Lower lobe of right lung (tissue), 2 donors: ENCODE measurements at regions not wholly inside any gene's neighbourhood (a gene's known extent, or its start where the extent isn't known, plus 50 kb on each side); places are given as distances from the start of the nearest gene placed in this dataset.
A peak's percentile ranks its signal among the peaks of the same experiment; 100 is the strongest.

ENCODE experiments used
- ATAC-seq, 2 donors: fragments of 200-7000 bp; cut with Tn5 transposase; one replicate each; pipeline ENCODE4 v1.9.1; 2020 to 2022; ENCODE audit warnings: mild to moderate bottlenecking in 2 of 2, moderate library complexity in 2 of 2
- DNase-seq: peaks from one replicate; pipeline ENCODE4 v3.0.0-alpha.2; 2020
- H3K27ac ChIP-seq: fragments of 200-600 bp; one replicate; pipeline ENCODE4 v1.8.0; 2022
- H3K27me3 ChIP-seq: fragments of 200-600 bp; one replicate; pipeline ENCODE4 v1.8.0; 2022; ENCODE audit warnings: low read depth
- H3K36me3 ChIP-seq: fragments of 200-600 bp; one replicate; pipeline ENCODE4 v1.8.0; 2022; ENCODE audit warnings: mild to moderate bottlenecking
- H3K4me1 ChIP-seq: fragments of 200-600 bp; one replicate; pipeline ENCODE4 v1.8.0; 2022
- H3K4me3 ChIP-seq: fragments of 200-600 bp; one replicate; pipeline ENCODE4 v1.8.0; 2022; ENCODE audit warnings: mild to moderate bottlenecking
- H3K9me3 ChIP-seq: fragments of 200-600 bp; one replicate; pipeline ENCODE4 v1.8.0; 2022
- CTCF ChIP-seq: fragments of 200-600 bp; IDR thresholded peaks from one replicate; pipeline ENCODE4 v1.8.0; 2022; ENCODE audit warnings: antibody characterized with exemption, mild to moderate bottlenecking
- intact Hi-C: fragments of 100-400 bp; cut with DNase I; formaldehyde crosslinking; loops from one replicate; pipeline ENCODE4 v1.11.0; 2022
- donor health status: DM: no; HTN: yes; CAD: no; lungs with severe emphysema.

- peaks cover 4% of the 10 kb centered on the region for H3K4me1 ChIP-seq
- no peaks in the 10 kb centered on the region for H3K27me3 ChIP-seq
Measured at GRCh38 chr11:119905162-119905561, 176.2 kb upstream of the NECTIN1 start.

GRCh38 chr11:119904531-119905035 lies 175.6 kb upstream of the NECTIN1 start:
- no peak for ATAC-seq
- Histone ChIP-seq H3K27ac (no peak overlapping the region), H3K9me3 (no peaks in the 10 kb centered on the region), H3K4me1 (peaks cover 4% of the 10 kb centered on the region), H3K36me3 (no peaks in the 10 kb centered on the region), H3K4me3 (no peak overlapping the region), H3K27me3 (no peaks in the 10 kb centered on the region)
- DNase-seq = no peak
- intact Hi-C loops = no loop called here
- no peak for TF ChIP-seq CTCF

More at GRCh38 chr11:119905162-119905561, 176.2 kb upstream of the NECTIN1 start:
- Histone ChIP-seq H3K27ac (no peak overlapping the region), H3K36me3 (no peaks in the 10 kb centered on the region), H3K9me3 (no peaks in the 10 kb centered on the region), H3K4me3 (no peak overlapping the region)
- no peak for TF ChIP-seq CTCF
- DNase-seq = no peak
- intact Hi-C loops = no loop called here
- ATAC-seq = peak in 1 of 2 donors; percentile 15

GRCh38 chr11:119903821-119904220 lies 174.8 kb upstream of the NECTIN1 start:
- intact Hi-C loops = no loop called here
- H3K27ac ChIP-seq = no peak overlapping the region
- H3K9me3 ChIP-seq = no peaks in the 10 kb centered on the region
- no peak for ATAC-seq
- no peak for DNase-seq
- no peak for TF ChIP-seq CTCF
- H3K27me3 ChIP-seq = no peaks in the 10 kb centered on the region
- peaks cover 4% of the 10 kb centered on the region for H3K4me1 ChIP-seq
- no peaks in the 10 kb centered on the region for H3K36me3 ChIP-seq
- no peak overlapping the region for H3K4me3 ChIP-seq

GRCh38 chr11:119903389-119903788 lies 174.4 kb upstream of the NECTIN1 start:
- no peak for TF ChIP-seq CTCF
- peaks cover 4% of the 10 kb centered on the region for H3K4me1 ChIP-seq
- intact Hi-C loops = no loop called here
- H3K4me3 ChIP-seq = no peak overlapping the region
- no peak overlapping the region for H3K27ac ChIP-seq
- DNase-seq (no peak), ATAC-seq (no peak)
- no peaks in the 10 kb centered on the region for H3K27me3 ChIP-seq
- no peaks in the 10 kb centered on the region for H3K36me3 ChIP-seq
- H3K9me3 ChIP-seq = no peaks in the 10 kb centered on the region

- H3K27ac ChIP-seq = no peak overlapping the region
- H3K36me3 ChIP-seq = no peaks in the 10 kb centered on the region
- DNase-seq (no peak), ATAC-seq (no peak)
- H3K4me3 ChIP-seq = no peak overlapping the region
- no peak for TF ChIP-seq CTCF
- intact Hi-C loops = no loop called here
- H3K4me1 ChIP-seq = peaks cover 4% of the 10 kb centered on the region
- H3K9me3 ChIP-seq = no peaks in the 10 kb centered on the region
- no peaks in the 10 kb centered on the region for H3K27me3 ChIP-seq
Measured at GRCh38 chr11:119902656-119903231, 173.7 kb upstream of the NECTIN1 start.
